Left lung (tissue), 4 donors: ENCODE measurements at regions not wholly inside any gene's neighbourhood (a gene's known extent, or its start where the extent isn't known, plus 50 kb on each side); places are given as distances from the start of the nearest gene placed in this dataset.

ENCODE experiments used
- ATAC-seq: fragments of 200-7000 bp; cut with Tn5 transposase; one replicate; pipeline ENCODE4 v1.9.1; 2020; ENCODE audit warnings: moderate library complexity
- DNase-seq, 4 donors: peaks; one replicate each; pipeline ENCODE4 v3.0.0-alpha.2; 2013 to 2020
- H3K27ac ChIP-seq, 2 donors: fragments of 200-600 bp; sonication (generic) in 1 of 2; one replicate each; pipeline versions ENCODE4 v1.5.0 to v1.8.0; 2020 to 2021
- H3K27me3 ChIP-seq, 2 donors: fragments of 200-600 bp; sonication (generic) in 1 of 2; one replicate each; pipeline versions ENCODE4 v1.5.0 to v1.8.0; 2020 to 2021
- H3K36me3 ChIP-seq, 2 donors: fragments of 200-600 bp; sonication (generic) in 1 of 2; one replicate each; pipeline versions ENCODE4 v1.5.0 to v1.8.0; 2020 to 2021
- H3K4me1 ChIP-seq, 2 donors: fragments of 200-600 bp; one replicate each; pipeline ENCODE4 v1.8.0; 2021
- H3K4me3 ChIP-seq, 2 donors: fragments of 200-600 bp; sonication (generic) in 1 of 2; one replicate each; pipeline versions ENCODE4 v1.5.0 to v1.8.0; 2020 to 2021; ENCODE audit warnings: mild to moderate bottlenecking in 1 of 2
- H3K9me3 ChIP-seq, 2 donors: fragments of 200-600 bp; sonication (generic) in 1 of 2; one replicate each; pipeline versions ENCODE4 v1.5.0 to v1.8.0; 2020 to 2021
- intact Hi-C, 2 donors: fragments of 100-400 bp; cut with DNase I; formaldehyde crosslinking; loops; one replicate each; pipeline versions ENCODE4 v1.11.2 to v1.14.2; 2022
- TF ChIP-seq, protein P1 (sequence below), 2 donors: fragments of 200-600 bp; sonication (generic) in 1 of 2; IDR thresholded peaks; one replicate each; pipeline versions ENCODE4 v1.5.0 to v1.8.0; 2021; ENCODE audit warnings: antibody characterized with exemption in 2 of 2
- donor health status: DM: no; HTN: yes; CAD: no.
- donor health status: DM: no; HTN: no; CAD: no.

- TF ChIP-seq, protein P1, sequence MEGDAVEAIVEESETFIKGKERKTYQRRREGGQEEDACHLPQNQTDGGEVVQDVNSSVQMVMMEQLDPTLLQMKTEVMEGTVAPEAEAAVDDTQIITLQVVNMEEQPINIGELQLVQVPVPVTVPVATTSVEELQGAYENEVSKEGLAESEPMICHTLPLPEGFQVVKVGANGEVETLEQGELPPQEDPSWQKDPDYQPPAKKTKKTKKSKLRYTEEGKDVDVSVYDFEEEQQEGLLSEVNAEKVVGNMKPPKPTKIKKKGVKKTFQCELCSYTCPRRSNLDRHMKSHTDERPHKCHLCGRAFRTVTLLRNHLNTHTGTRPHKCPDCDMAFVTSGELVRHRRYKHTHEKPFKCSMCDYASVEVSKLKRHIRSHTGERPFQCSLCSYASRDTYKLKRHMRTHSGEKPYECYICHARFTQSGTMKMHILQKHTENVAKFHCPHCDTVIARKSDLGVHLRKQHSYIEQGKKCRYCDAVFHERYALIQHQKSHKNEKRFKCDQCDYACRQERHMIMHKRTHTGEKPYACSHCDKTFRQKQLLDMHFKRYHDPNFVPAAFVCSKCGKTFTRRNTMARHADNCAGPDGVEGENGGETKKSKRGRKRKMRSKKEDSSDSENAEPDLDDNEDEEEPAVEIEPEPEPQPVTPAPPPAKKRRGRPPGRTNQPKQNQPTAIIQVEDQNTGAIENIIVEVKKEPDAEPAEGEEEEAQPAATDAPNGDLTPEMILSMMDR (IDR thresholded peaks at IDR 0.05): no peak
- peaks cover 3 to 8% of the 10 kb centered on the region in 2 donors for H3K4me1 ChIP-seq
- DNase-seq (peak in 1 of 4 donors; percentile 48), ATAC-seq (no peak)
- H3K27me3 ChIP-seq: peaks cover 0 to 3% of the 10 kb centered on the region in 2 donors
- no peaks in the 10 kb centered on the region for H3K9me3 ChIP-seq
- no peak overlapping the region for H3K27ac ChIP-seq
- H3K4me3 ChIP-seq: no peak overlapping the region
- H3K36me3 ChIP-seq: no peaks in the 10 kb centered on the region
- intact Hi-C loops: no loop called here
Observed at GRCh38 chr14:104431351-104431928, 148.1 kb upstream of the C14orf180 start.

DNA sequence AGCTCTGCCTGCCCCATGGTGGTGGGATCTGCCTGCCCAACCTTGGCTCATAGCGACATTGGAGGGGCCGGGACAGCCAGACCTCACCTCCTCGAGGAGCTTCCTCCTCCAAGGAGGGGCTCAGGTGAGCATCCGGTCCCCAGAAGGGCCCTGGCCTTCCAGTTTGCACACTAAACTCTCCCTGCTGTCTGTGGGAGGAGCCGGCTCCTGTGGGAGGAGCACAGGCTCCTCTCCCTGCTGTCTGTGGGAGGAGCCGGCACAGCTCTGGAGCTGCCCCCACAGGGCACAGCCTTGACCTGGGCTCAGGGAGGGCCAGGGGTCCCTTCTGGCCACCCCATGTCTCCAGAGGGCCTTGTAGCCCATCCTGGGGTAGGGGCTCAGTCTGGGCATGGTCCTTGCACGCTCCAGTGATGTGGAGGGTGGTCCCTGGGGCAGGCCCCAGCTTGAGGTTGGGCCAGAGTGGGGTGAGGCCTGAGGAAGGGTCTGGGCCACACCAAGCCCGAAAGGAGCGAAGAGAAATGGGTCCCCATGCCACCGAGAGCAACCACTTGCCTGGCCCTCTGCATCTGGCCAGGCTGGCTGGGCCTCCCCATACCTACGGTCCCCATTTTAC is 147.5 kb upstream of the C14orf180 start:
- H3K27me3 ChIP-seq: peaks cover 0 to 3% of the 10 kb centered on the region in 2 donors
- DNase-seq (peak in 1 of 4 donors; percentile 39), ATAC-seq (no peak)
- H3K9me3 ChIP-seq: no peaks in the 10 kb centered on the region
- no peaks in the 10 kb centered on the region for H3K36me3 ChIP-seq
- no peak overlapping the region for H3K27ac ChIP-seq
- TF ChIP-seq, protein P1 (IDR thresholded peaks at IDR 0.05): no peak
- H3K4me3 ChIP-seq: no peak overlapping the region
- peaks cover 9 to 12% of the 10 kb centered on the region in 2 donors for H3K4me1 ChIP-seq
- intact Hi-C loops: no loop called here

DNA sequence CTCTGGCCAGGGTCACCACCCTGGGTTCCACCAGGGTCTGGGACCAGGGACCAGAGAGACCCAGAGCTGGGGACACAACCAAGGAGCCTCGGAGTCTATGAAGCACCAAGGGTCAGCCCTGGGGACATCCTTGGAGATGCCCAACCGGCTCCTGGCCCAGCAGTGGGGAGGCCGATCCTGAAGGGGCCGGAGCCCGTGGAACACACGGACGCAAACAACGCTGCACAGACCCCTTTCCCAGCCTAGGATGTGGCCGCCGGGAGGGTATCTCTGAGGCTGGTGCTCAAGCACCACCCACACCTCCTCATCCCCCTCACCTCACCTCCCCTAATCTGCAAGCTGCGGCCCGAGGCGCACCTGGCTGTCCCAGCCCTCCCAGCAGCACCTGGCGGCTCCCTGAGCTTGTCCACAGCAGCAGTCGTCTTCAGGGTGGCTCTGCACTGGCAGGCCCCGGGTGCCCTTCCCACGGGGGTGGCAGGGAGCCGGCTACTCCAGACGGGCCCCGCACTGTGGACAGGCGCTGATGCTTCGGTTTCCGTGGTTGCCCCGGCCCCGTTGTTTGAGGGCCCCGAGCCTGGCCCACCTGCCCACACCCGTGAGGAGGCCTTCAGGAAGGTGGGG is 146.8 kb upstream of the C14orf180 start:
- no peak for ATAC-seq
- H3K27ac ChIP-seq: no peak overlapping the region
- TF ChIP-seq, protein P1 (IDR thresholded peaks at IDR 0.05): no peak
- H3K4me3 ChIP-seq: no peak overlapping the region
- H3K27me3 ChIP-seq: peaks cover 0 to 3% of the 10 kb centered on the region in 2 donors
- intact Hi-C loops: no loop called here
- no peaks in the 10 kb centered on the region for H3K36me3 ChIP-seq
- DNase-seq: peak in 1 of 4 donors; percentile 77
- H3K4me1 ChIP-seq: peaks cover 9 to 12% of the 10 kb centered on the region in 2 donors
- no peaks in the 10 kb centered on the region for H3K9me3 ChIP-seq

DNA sequence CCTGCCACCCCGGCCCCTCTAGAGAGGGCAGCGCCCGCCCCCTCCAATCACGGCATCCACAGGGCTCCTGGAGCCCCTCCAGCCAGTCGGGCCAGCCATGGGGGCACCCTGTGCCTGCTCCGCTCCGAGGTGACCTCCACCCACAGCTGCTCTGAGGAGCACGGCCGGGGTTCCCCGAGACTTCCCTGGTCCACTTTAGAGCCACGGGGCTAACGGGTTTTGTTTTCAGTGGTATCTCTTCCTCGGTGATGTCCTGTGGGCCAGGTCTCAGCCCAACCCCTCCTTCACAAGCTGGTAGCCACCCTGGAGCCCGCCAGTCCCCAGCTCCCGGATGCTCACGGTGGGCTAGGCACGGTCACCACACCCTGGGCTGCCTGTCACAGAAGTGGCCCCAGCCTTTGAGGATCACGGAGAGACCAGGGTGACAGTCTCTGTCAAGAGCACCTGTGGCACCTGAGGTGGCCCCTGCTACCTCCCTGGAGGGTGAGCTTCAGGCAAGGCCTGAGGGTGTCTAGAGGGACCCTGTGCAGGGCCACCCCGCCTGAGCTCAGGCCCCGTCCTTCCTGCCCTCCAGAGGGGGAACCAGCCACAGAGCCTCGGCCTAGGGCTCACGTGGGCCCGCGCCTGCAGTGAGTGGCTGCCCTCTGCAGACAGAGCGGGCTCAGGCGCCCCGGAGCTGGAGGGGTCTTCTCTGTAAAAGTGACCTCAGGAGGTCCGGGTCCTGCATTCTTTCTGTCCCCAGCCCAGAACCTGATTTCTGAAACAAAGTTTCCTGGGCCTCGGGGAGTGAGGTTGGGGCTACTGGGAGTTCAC is 146.0 kb upstream of the C14orf180 start:
- intact Hi-C loops: no loop called here
- peaks cover 0 to 3% of the 10 kb centered on the region in 2 donors for H3K27me3 ChIP-seq
- peaks cover 9 to 12% of the 10 kb centered on the region in 2 donors for H3K4me1 ChIP-seq
- peak in 1 of 4 donors; percentile 68 for DNase-seq
- H3K27ac ChIP-seq: no peak overlapping the region
- no peak for ATAC-seq
- no peaks in the 10 kb centered on the region for H3K36me3 ChIP-seq
- H3K9me3 ChIP-seq: no peaks in the 10 kb centered on the region
- H3K4me3 ChIP-seq: no peak overlapping the region
- TF ChIP-seq, protein P1 (IDR thresholded peaks at IDR 0.05): no peak
